HepG2 (cell line): ENCODE measurements at regions not wholly inside any gene's neighbourhood (a gene's known extent, or its start where the extent isn't known, plus 50 kb on each side); places are given as distances from the start of the nearest gene placed in this dataset.

Source experiments
- ZBTB49 ChIP-seq: sonication (generic); formaldehyde crosslinking; IDR thresholded peaks from 2 replicates; pipeline ENCODE4 v1.4.0; 2020; ENCODE audit warnings: missing genetic modification reagents, borderline replicate concordance
- ZNF12 ChIP-seq: sonication (generic); formaldehyde crosslinking; IDR thresholded peaks from 2 replicates; pipeline ENCODE4 v1.5.0; 2020; ENCODE audit warnings: missing genetic modification reagents
- ZNF318 ChIP-seq: sonication (generic); formaldehyde crosslinking; IDR thresholded peaks from 2 replicates; pipeline ENCODE4 v1.4.0; 2020; ENCODE audit warnings: mild to moderate bottlenecking, missing genetic modification reagents
- ZNF710 ChIP-seq: sonication (generic); formaldehyde crosslinking; IDR thresholded peaks from 2 replicates; pipeline ENCODE4 v1.5.0; 2020; ENCODE audit warnings: mild to moderate bottlenecking, missing genetic modification reagents, borderline replicate concordance
- ZNF792 ChIP-seq: IDR thresholded peaks from 2 replicates; pipeline ENCODE4 v1.6.1; 2016
- ZNF891 ChIP-seq: sonication (generic); formaldehyde crosslinking; IDR thresholded peaks from 2 replicates; pipeline ENCODE4 v1.5.0; 2020; ENCODE audit warnings: mild to moderate bottlenecking, missing genetic modification reagents
- ZSCAN20 ChIP-seq: sonication (generic); formaldehyde crosslinking; IDR thresholded peaks from 2 replicates; pipeline ENCODE4 v1.4.0; 2020; ENCODE audit warnings: missing genetic modification reagents, mild to moderate bottlenecking, borderline replicate concordance

- TF ChIP-seq ZNF710 (CRISPR knock-in tag) (no peak), ZBTB49 (CRISPR knock-in tag) (no peak), ZSCAN20 (CRISPR knock-in tag) (no peak), ZNF318 (no peak), ZNF12 (CRISPR knock-in tag) (no peak), ZNF891 (CRISPR knock-in tag) (no peak), ZNF792 (CRISPR knock-in tag) (no peak)
- TF ChIP-seq, all 625 proteins: peak for 0
These were observed 155.0 kb upstream of the DAB2 start (continued) for GRCh38 chr5:39579750-39580149.
